Stimulated activated CD8-positive, alpha-beta memory T cell treated with anti-CD3 and anti-CD28 coated beads, Interleukin-12 subunit alpha, Interleukin-12 subunit beta, amount 100 ng/mL, for 24 hours (primary cell): ENCODE measurements at regions not wholly inside any gene's neighbourhood (a gene's known extent, or its start where the extent isn't known, plus 50 kb on each side); places are given as distances from the start of the nearest gene placed in this dataset.

Experiments used
- DNase-seq: peaks from one replicate; pipeline ENCODE4 v3.0.0-alpha.2; 2020; ENCODE audit errors: extremely low read depth

DNA sequence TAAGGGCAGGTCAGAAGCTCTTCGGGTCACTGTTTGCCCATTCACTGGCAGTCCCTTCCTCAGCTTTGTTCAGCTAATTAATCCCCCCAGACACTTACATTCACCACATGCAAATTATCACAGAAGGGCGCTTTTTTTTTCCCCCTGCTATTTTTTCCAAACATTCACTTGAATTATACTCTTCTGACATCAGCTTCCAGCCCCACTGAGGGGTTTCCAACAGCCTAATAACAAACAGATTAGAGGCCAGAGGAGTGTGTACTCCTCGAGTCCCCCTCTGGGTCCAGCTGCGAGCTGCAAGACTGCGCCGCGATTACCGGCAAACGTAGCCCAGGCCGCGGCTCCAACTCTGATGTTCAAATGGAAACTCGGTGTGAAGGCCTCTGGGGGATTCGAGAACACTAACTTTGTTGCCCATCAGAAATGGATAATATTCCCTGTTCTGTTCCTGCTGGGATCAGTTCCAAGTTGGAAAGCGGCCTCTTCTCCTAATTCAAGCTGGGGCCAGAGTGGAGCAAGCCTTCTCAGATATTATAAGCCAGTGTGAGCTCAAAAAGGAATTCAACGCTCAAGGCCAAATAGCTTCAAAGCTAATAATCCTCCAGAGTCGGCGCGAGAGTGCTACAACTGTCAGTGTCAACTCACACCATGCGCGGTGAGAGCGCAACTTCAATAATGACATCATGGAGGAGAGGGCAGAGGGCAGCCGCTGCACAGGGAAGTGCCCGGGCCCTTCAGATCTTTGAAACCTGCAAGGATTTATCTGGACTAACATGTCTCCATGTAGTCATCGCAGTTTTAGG lies 560.8 kb downstream of the BNC2 start:
- no peak for DNase-seq

- DNase-seq = no peak
These were observed 560.0 kb downstream of the BNC2 start for GRCh38 chr9:16310278-16311110.

DNA sequence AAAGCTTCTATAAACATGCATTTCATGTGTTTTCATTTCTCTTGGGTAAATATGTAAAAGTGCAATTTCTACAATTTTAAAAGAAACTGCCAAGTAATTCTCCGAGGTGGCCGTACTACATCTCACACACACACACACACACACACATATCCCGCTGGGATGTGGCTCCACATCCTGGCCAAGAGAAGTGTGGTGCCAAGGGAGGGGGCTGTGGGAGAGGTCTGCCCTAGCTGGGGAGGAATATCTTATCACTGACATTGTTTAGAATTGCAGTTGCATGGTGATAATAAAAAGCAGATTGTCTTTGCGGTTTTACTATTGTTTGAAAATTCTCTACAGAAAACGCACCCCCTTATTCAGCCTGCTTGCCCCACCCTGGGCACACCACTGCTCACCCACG lies 558.4 kb downstream of the BNC2 start:
- no peak for DNase-seq

- no peak for DNase-seq
These were observed 557.4 kb downstream of the BNC2 start for GRCh38 chr9:16312962-16313546.

DNA sequence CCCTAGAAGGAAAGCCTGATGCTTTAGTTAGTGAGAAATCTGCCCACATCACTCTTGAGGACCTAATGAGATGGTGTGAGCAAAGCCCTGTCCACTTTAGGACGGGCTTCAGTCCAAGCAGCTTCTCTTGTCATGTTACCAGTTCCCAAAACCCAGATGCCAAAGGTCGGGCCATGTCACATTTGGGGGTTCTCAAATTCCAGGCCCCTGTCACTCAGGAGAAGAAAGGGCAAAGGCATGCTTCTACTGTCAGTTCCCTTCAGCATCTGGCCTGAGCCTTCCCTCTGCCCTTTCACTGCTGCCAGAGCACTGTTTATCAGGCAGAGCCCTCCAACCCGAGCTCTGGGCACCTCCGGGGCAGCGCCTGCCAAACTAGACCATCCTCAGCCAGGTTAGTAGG lies 556.0 kb downstream of the BNC2 start:
- no peak for DNase-seq

DNA sequence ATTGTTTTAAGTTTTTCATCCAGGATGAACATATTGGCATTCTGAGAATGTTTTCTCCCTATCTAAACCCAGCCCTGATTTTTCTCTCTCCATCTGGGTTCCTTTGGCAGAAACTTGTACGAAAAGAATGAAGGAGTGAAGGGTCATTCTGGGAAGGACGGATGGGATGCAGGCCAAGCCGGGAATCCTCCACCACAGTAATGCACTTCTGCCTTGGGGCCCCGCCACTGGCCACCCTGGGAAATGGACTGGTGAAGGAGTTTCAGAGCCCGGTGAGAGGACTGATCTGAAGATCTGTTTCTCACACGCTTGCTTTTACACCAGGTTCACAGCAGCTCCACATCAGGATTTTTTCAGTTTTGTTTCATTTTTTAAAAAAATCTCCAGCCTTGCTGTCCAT lies 554.8 kb downstream of the BNC2 start:
- DNase-seq = no peak

DNA sequence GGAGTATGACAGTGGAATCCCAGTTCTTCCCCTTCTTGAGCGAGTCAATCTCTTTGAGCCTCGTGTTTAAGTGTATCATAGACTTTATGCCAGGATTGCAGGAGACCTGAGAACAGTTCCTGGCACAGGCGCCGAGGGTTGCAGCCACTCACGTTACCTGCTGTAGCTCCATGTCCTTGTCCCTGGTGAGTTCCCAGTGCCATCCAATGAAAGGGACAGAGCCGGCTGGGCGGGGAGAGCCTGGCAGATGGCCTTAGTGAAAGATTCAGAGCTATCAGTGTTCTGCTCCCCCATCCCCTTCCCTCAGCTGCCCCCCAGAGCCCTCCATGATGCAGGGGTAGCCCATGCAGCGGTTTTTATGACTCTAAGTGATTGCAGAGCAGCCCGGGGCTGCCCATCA lies 554.0 kb downstream of the BNC2 start:
- DNase-seq = no peak

DNA sequence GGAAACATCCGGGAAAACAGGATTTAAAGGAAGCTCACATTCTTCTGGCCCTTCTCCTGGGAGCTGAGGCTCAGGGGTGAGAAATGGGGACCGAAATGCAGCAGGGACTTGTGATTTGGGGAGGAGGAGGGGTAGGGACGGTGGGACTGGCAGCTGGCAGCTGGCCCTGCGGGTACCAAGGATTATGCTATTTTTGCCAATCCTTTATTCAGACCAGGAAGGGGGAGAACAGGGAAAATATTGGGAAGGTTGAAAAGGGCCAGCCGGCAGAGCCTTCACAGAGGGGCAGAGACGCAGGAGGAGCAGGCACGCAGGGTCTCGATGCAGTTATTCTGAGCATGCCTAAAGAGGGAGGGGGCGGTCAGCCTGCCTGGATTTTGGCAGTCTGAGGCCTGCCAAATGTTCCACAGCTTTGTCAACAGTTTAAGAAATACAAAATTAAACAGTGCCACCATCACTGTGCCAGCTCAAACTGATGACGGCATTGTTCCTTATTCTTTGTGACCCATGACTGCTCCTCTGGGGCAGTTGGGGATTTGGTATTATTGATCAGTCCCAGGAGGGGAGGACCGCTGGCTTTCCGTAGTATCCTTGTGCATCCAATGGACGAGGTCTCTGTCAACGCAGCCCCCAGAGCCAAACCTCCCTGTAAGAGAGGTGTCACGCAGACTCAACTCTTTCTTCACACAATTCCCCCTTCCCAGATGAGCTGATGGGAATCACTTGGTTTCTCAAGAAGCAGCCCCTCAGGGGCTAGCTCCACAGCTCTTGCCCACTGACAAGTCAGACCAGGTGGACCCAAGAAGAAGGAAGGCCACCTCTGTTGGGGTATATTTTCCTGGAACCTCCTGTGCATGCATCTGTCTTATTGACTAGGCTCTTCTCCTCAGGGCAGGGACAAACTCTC lies 553.3 kb downstream of the BNC2 start:
- DNase-seq = no peak

DNA sequence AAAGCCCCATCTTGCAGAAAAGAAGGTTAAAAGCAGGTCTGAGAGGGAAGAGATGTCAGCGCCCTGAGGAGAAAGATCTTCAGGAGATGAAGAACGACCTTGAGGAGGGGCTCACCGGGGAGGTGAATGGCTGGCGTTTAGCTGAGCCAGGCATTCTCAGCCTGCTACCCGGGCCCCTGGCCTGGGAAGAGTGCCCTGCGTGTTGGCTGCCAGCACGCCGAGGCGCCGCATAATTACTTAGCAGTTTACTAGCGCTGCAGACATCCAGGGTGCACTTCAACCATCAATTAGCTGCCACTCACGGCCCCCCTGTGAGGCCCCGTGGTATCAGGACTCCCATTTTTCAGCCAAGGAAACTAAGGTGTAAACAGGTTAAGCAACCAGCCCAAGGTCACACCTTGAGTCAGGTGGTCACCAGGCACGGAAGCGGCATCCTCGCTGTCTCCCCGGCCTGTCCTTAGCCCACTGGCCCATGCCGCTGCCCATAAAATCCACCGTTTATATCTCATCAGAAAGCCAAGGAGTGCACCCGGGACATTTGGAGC lies 551.9 kb downstream of the BNC2 start:
- no peak for DNase-seq

GRCh38 chr9:16319646-16320045 lies 550.8 kb downstream of the BNC2 start:
- no peak for DNase-seq

- no peak for DNase-seq
These were observed 550.0 kb downstream of the BNC2 start for GRCh38 chr9:16320338-16320902.

DNA sequence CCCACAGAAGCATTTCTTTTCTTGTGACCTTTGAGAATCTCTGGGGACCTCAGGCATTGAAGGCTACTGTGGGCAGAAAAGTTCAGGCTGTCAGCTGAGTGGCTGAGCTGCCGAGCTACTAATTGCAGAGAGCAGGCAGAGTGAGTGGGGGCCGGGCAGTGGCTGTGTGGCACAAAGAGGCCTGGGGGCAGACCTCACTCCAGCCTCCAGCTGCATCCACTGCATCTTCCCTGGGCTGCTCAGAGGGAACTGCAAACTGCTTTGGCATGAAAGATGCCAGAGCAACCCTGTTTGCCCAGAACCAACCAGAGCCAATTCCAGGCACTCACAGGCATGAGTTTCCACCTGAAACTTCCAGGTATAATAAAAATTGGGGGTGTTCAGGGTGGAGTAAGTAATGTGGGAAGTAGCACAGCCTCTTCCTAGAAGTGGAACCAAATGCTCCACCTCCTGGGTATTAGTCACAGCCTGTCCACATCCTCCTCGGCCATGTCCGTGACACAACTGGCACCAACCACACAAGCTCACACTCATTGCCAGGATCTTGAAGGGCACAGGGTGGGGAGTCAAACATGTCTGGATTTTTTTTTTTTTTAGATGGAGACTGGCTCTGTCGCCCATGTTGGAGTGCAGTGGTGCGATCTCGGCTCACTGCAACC lies 548.9 kb downstream of the BNC2 start:
- DNase-seq = no peak

DNA sequence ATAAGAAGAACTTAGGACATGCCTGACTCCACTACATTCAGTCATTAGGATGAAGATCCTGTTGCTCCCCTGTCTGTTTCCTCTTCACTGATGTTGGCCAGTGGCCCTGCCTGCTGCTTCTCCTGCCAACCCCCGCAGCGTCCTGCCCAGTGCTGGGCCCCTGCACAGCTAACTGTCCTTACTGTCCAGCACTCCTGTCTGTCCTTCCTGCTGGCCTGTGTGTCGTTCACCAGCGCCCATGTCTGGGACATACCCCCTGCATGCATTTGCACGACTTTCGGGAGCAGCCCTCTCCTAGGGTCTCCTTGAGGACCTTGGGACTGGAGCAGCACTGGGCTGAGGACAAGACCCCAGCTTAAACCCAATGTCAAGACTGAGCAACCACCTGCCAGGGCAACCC lies 547.6 kb downstream of the BNC2 start:
- DNase-seq = no peak

DNA sequence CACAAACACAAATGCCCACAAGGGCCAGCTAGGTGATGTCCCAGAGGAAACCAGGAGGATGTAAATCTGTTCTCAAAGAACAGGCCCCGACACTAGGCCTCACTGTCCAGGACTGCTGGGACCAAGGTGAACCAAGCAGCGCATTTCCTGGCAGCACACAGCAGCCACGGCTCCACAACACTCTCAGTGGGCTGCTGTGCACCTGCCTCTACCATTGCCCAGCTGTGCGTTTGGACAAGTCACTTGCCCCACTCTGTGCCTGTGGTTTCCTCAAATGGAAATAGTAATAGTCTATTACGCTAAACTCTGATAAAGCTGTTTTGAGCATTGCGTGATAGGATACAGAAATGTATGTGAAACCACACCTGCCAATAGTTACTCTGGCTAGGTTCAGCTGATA lies 544.5 kb downstream of the BNC2 start:
- no peak for DNase-seq

GRCh38 chr9:16328349-16328748 lies 542.1 kb downstream of the BNC2 start:
- DNase-seq = no peak

DNA sequence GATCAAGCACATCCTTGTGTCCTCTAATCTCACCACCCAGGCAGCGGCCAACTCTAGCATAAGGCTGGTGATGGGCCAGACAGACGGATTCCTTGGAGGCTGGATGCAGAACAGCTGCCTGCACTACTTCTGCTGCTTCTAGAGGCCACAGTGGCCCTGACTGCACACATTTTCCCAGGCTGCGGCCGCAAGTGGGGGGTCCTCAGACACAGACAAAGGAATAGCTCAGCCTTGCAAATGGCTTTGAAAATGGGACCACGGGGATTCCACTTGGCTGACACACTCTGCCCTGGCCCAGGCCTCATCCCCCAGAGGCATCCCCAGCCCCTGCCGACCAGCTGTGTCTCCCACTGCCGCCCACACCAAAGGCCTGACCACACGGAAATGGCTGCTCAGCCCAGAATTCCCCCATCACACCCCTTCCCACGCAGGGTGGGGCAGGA lies 540.8 kb downstream of the BNC2 start:
- no peak for DNase-seq

DNA sequence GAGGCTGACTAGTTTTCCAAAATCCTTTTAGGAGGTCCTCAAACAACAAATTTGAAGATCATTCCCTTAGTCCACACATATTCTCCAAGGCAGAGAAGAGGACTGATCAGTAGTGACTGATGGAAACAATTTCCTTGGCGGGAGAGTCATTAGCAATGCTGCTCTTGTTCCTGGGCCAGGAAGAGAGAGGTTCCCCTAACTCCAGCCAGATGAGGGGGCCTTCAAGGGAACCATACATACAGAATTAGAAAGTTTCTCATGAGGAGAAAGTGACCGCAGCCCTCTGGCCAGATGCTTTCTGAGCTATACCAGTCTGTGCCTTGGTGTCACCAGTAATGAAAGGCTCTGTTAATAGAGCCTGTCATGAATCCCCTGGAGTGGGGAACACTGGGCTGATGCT lies 539.4 kb downstream of the BNC2 start:
- DNase-seq = no peak

DNA sequence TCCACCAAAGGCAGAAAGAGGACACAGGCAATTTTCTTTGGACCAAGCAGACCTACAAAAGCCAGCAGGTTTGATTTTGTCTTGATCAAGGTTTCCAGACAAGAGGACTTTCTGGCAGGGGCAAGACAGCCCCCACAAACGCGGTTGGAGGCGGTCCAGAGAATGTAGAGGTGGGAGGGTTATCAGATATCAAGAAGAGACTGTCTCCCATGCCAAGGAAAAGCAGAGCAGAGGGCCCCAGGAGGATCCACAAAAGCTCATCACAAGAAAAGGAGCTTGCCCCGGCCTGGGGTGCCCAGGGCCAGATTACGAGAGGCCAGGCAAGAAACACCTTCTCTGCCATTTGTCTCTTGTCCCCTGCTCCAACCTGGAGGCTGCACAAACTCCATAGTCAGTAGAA lies 538.9 kb downstream of the BNC2 start:
- DNase-seq = no peak

DNA sequence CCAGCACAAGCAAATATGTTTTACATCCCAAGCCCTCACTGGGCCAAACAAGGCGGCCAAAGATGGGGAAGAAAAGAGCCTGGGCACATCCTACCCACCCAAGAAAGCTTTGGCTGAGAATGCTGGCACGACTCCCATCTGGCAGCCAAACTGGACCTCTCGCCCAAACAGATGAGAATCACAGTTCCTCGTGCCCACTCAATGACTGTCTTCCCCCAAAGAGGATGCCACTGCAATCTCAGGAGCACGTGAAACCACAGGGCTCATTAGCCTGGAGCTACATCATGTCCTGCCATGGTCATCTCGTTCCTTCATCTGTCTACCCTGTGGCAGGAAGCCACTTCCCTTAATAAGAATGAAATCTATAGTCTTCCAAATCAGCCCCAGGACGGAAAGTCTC lies 536.8 kb downstream of the BNC2 start:
- DNase-seq = no peak

DNA sequence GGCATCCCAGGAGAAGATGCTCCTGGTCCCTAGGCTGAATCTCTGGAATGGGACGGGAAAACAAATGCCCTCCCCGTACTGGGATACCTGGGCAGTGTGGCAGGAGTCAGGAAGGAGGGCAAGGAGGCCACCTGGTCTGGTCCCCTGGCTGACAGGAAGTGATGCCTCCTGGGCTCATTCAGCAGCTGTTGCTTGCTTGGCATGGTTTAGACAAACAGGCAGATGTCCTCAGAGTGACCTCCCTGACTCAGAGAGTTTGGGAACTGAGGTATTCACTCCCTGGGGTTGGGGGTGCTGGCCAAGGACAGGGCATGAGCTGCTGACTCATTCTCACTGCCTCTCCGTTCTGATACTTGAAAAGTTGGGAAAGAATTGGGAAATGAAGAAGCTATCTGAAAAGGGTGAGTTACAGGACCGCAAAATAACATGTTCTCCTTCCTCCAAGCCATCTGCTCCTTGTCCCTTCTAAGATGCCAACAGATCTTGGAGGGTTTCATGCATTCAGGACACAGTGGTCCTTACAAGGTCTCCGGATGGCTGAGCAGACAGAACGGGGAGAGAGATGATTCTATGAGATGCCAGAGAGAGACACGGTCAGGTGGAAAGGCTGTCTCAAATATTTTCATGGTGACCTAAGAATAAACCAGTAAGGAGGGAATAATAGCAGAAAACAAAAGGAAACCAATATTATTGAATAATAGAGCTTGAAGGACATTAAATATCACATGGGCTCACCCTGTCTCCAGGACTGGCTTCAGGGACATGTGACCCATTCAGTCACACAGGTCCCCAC lies 534.5 kb downstream of the BNC2 start:
- no peak for DNase-seq
